Left renal pelvis (tissue), 4 donors: ENCODE measurements at regions not wholly inside any gene's neighbourhood (a gene's known extent, or its start where the extent isn't known, plus 50 kb on each side); places are given as distances from the start of the nearest gene placed in this dataset.

Experiments
- DNase-seq, 4 donors: peaks; one replicate each; pipeline ENCODE4 v3.0.0-alpha.2; 2013; ENCODE audit warnings: low read depth in 4 of 4, low spot score in 3 of 4

- no peak for DNase-seq
These were observed 216.0 kb downstream of the PMP22 start for GRCh38 chr17:15048933-15049794.

GRCh38 chr17:15048381-15048780 lies 216.7 kb downstream of the PMP22 start:
- no peak for DNase-seq

- DNase-seq, result no peak
These were observed 222.8 kb downstream of the PMP22 start for GRCh38 chr17:15042311-15042710.

DNA sequence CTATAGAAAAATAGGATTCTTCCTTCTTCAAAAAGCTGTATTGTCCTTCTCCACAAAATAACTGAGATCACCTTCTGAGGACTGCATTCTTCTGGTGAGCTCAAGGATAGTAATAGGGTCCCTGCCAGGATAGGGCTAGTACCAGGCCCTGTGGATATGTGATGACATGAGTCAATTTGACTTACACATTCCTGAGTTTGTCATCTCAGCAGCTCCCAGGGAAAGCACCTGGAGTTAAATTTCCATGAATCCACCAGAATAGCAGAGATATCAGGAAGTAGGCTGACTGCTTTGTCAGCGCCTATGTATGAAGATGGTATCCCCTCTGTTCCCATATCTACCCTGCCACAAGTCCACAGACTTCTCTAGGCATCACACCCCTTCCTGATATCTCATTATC lies 225.8 kb downstream of the PMP22 start:
- no peak for DNase-seq

GRCh38 chr17:15038656-15039055 lies 226.5 kb downstream of the PMP22 start:
- DNase-seq, result no peak

- DNase-seq, result no peak
These were observed 228.9 kb downstream of the PMP22 start for GRCh38 chr17:15036238-15036637.

GRCh38 chr17:15031975-15032374 lies 233.2 kb downstream of the PMP22 start:
- DNase-seq, result no peak

DNA sequence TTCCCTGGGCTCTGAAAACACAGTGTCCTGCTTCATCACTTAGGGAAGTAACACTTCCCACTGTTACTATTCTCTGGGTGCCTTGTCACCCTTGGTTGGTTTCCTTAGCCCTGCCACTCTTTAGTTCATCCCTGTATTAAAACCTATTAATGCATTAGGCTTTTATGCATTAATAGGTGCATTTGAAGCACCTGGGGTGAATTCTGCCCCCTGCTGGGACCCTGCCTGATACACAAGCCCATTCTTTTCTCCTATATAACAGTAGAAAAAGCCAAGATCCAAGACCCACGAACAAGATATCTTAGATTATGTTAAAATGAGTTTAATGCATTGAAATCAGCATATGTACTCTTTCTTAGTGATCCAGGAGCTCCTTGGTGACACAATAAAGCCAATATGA lies 235.7 kb downstream of the PMP22 start:
- no peak for DNase-seq

DNA sequence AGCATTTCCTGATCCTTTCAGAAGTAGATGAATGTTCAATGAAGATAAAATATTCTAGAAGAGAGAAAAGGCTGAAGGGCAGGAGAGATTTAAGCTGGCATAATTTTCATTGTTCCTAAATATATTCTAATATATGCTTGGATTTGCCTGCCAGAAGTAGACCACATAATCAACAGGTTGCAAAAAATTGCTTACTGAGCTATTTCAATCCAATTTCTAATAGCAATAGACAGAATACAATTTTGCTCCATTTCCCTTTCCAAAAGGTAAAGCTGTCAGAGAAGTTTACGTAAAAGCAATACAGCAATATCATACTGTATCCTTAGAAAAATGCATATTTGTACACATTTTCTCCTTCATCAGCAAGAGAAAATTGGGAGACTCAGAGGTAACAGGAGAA lies 237.3 kb downstream of the PMP22 start:
- DNase-seq, result no peak

- DNase-seq, result no peak
These were observed 239.0 kb downstream of the PMP22 start for GRCh38 chr17:15026088-15026487.

- no peak for DNase-seq
These were observed 241.4 kb downstream of the PMP22 start for GRCh38 chr17:15023589-15024336.

- no peak for DNase-seq
These were observed 246.0 kb downstream of the PMP22 start for GRCh38 chr17:15019158-15019557.

DNA sequence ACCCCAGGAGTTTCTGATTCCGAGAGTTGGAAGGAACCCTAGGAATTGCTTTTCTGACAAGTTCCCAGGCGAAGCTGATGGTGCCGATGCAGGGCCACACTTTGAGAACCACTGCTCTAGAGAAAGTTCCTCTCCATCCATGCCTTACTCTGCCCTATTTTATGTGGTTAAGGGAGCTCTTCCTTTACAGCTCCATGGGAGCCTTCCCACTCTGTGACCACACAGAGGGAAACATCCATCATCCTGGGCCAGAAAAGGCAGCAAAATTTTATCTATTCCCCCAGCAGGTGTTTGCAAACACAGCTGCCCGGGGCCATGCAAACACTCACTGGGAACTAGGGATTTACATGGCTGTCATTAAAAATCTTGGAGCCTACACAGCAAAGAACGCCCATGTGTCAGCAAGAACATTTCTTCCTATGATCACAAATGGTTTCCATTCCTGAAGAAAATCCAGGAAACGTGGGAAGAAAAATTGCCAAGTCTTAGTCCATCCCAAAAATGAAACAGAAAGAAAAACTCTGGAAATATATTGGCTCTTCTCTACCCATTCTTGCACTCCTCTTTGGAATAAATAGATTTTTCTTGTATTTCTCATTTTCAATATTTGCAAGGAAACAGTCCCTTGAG lies 252.7 kb downstream of the PMP22 start:
- no peak for DNase-seq

DNA sequence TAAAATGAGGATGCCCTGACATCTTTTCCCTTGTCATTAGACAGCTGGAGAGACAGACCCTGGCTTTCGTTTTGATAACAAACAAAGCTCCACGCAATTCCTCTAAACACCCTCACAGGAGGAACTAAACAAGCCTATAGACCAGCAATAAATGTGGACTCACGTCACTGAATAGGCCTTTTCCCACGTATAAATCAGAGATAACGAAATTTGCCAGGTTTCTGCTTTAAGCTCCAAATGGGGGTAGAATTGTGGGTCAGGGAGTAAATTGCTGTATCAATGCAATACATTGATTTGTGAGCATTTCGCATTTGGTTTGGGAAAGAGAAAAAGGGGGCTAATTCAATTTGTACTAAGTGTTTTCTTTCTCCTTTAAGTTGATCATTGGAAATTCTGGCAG lies 256.0 kb downstream of the PMP22 start:
- DNase-seq, result no peak

- DNase-seq, result no peak
These were observed 258.0 kb downstream of the PMP22 start for GRCh38 chr17:15007147-15007553.

DNA sequence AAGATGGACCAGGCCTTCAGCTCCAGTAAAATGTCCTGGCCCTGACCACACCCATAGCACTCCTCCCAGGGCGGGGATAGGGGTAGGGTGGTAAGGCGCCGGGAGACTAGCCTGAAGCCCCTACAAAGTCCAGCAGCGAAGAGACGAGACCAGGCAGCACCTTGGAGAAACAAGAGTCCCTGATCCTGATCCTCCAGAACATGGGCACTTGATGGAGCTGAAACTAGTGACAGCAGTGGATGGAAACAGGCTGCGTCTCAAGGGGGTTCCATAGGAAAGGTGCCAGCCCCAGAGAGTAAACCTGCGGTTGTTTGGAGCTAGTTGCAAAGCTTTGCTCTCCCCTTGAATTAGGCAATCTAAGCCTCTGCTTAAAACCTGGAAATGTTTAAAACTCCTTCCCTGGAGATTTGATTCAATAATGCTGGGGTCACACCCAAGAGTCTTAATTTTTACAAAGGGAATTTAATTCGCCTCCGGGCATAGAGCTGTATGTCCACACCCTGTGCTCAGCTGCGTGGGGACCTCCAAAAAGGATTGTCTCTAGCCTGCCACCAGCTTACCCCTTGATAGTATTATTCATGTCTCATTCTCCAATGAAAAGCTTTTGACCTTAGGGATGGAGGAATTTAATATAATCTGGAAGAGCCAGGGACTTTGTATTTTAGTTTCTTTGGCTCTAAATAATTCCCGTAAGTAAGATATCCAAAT lies 258.6 kb downstream of the PMP22 start:
- DNase-seq, result no peak

- no peak for DNase-seq
These were observed 264.5 kb downstream of the PMP22 start for GRCh38 chr17:15000661-15001060.

DNA sequence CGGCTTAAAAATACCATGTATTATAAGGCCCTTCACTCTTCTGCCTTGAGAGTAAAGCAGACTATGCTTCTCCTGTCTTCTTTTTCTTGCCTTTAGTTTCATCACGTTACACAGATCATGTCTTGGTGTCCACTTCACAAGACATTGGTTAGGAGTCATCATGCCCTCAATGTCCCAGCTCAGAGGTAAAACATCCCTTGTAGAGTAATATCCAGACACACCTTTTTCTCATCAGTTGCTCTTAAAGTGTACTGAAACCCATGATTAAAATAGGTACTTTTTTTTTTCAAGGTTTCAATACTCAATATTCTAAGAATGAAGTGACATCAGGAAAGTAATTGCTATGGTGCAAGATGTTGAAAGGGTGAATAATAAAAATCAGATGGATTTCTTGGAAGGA lies 267.8 kb downstream of the PMP22 start:
- DNase-seq, result no peak

- no peak for DNase-seq
These were observed 279.0 kb downstream of the PMP22 start for GRCh38 chr17:14986127-14986526.

- no peak for DNase-seq
These were observed 292.3 kb downstream of the PMP22 start for GRCh38 chr17:14972844-14973243.

DNA sequence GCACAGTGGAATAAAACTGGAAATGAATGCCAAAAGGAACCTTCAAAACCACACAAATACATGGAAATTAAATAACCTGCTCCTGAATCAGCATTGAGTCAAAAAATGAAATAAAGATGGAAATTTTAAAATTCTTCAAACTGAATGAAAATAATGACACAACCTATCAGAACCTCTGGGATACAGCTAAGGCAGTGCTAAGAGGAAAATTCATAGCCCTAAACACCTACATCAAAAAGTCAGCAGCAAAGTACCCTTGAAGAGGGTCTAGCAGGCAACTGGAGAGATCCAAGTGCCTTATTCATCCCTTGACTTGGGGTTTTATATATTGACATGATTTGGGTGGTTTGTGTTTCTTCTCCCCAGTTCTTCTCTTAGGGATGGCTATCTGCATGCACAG lies 294.1 kb downstream of the PMP22 start:
- DNase-seq, result no peak
